Erythroblast (primary cell): ENCODE measurements at regions not wholly inside any gene's neighbourhood (a gene's known extent, or its start where the extent isn't known, plus 50 kb on each side); places are given as distances from the start of the nearest gene placed in this dataset.

Experiments used
- DNase-seq, 2 experiments: peaks; one replicate each; lab custom pipeline; 2025; lab: John Stamatoyannopoulos, UW
- GATA1 ChIP-seq: IDR thresholded peaks from 2 replicates; pipeline ENCODE4 v1.6.1; 2011; ENCODE audit warnings: low read depth, mild to moderate bottlenecking, control low read depth, low read length, moderate library complexity
- POLR2A ChIP-seq: IDR thresholded peaks from 2 replicates; pipeline ENCODE4 v1.6.1; 2011; ENCODE audit warnings: mild to moderate bottlenecking, low read length

- DNase-seq, result no peak
- TF ChIP-seq POLR2A (no peak), GATA1 (no peak)
Observed at GRCh38 chr11:128236506-128237498, 350.6 kb downstream of the ETS1 start.

GRCh38 chr11:128235958-128236357 lies 351.4 kb downstream of the ETS1 start:
- no peak for DNase-seq
- TF ChIP-seq POLR2A, result no peak
- no peak for TF ChIP-seq GATA1

- DNase-seq, result no peak
- TF ChIP-seq GATA1, result no peak
Observed at GRCh38 chr11:128235426-128235825, 351.9 kb downstream of the ETS1 start.

GRCh38 chr11:128234143-128234542 lies 353.2 kb downstream of the ETS1 start:
- TF ChIP-seq GATA1 (no peak), POLR2A (no peak)
- no peak for DNase-seq

GRCh38 chr11:128232588-128232987 lies 354.8 kb downstream of the ETS1 start:
- TF ChIP-seq POLR2A, result no peak
- no peak for TF ChIP-seq GATA1
- DNase-seq, result no peak

- DNase-seq, result no peak
- TF ChIP-seq GATA1, result no peak
- no peak for TF ChIP-seq POLR2A
Observed at GRCh38 chr11:128231845-128232410, 355.4 kb downstream of the ETS1 start.

- no peak for TF ChIP-seq POLR2A
- TF ChIP-seq GATA1, result no peak
Observed at GRCh38 chr11:128227466-128227865, 359.9 kb downstream of the ETS1 start.

GRCh38 chr11:128226106-128226716 lies 361.1 kb downstream of the ETS1 start:
- TF ChIP-seq POLR2A (no peak), GATA1 (no peak)
- no peak for DNase-seq

More at GRCh38 chr11:128227466-128227865, 359.9 kb downstream of the ETS1 start:
- DNase-seq, result no peak

GRCh38 chr11:128222245-128222884 lies 365.0 kb downstream of the ETS1 start:
- DNase-seq, result no peak
- TF ChIP-seq POLR2A, result no peak

- TF ChIP-seq POLR2A (no peak), GATA1 (no peak)
- no peak for DNase-seq
Observed at GRCh38 chr11:128219731-128220120, 367.6 kb downstream of the ETS1 start.

GRCh38 chr11:128216198-128216597 lies 371.2 kb downstream of the ETS1 start:
- no peak for TF ChIP-seq POLR2A
- no peak for TF ChIP-seq GATA1
- no peak for DNase-seq

- no peak for DNase-seq
- no peak for TF ChIP-seq GATA1
- no peak for TF ChIP-seq POLR2A
Observed at GRCh38 chr11:128215238-128215882, 372.0 kb downstream of the ETS1 start.

GRCh38 chr11:128214263-128214662 lies 373.1 kb downstream of the ETS1 start:
- no peak for DNase-seq
- no peak for TF ChIP-seq POLR2A
- no peak for TF ChIP-seq GATA1
